Right atrium auricular region (tissue), 2 donors: ENCODE measurements at regions not wholly inside any gene's neighbourhood (a gene's known extent, or its start where the extent isn't known, plus 50 kb on each side); places are given as distances from the start of the nearest gene placed in this dataset.
"Not testable (repeated sequence)": the region's sequence is repeated elsewhere in the genome, so short reads cannot be mapped to it uniquely, and the experiment has no call there.

Source experiments
- DNase-seq: peaks from one replicate; pipeline ENCODE4 v3.0.0-alpha.2; 2019; ENCODE audit warnings: low spot score
- H3K27ac ChIP-seq, 2 donors: fragments of 200-600 bp; sonication (generic); 1 replicate in 1 of 2; 2 replicates in 1 of 2; pipeline ENCODE4 v1.5.1; 2016 to 2019
- H3K27me3 ChIP-seq, 2 donors: fragments of 200-600 bp; sonication (generic); one replicate each; pipeline versions ENCODE4 v1.5.1 to v1.6.0; 2017 to 2019
- H3K36me3 ChIP-seq: fragments of 200-600 bp; sonication (generic); one replicate; pipeline ENCODE4 v1.5.1; 2016
- H3K4me1 ChIP-seq, 2 donors: fragments of 200-600 bp; sonication (generic); one replicate each; pipeline versions ENCODE4 v1.5.1 to v1.6.0; 2017 to 2019
- H3K4me3 ChIP-seq, 2 donors: fragments of 200-600 bp; sonication (generic); 1 replicate in 1 of 2; 2 replicates in 1 of 2; pipeline ENCODE4 v1.5.1; 2017 to 2019; ENCODE audit warnings: mild to moderate bottlenecking in 1 of 2, moderate library complexity in 1 of 2
- H3K9me3 ChIP-seq, 2 donors: fragments of 200-600 bp; sonication (generic); one replicate each; pipeline ENCODE4 v1.5.1; 2019
- TF ChIP-seq, protein P1 (sequence below), 2 donors: fragments of 200-600 bp; sonication (generic); IDR thresholded peaks; one replicate each; pipeline ENCODE4 v1.5.1; 2019; ENCODE audit warnings: antibody characterized with exemption in 2 of 2

DNA sequence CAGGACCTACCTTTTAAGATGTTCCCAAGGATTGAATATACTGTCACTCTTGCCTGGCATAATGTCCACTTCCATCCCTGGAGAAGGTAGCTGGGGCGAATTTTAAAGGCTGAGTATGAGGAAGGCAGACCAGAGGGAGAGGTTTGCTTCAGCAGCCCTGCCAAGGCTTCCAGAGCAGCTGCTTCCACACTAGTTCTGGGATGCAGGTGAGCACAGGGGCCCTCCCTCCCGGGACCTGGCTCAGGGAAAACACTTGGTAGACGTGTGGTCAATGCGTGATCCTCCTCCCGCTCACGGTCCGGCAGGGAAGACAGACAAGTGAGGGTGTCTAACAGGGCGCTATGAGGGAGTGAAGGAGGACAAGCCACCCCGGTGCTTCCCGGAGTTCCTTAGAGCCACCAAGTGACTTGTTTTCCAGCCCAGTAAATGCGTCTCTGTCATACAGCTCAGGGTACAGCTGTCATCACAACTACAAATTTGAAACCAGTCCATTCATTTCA lies 327.6 kb downstream of the ARRDC4 start:
- no peak overlapping the region for H3K27ac ChIP-seq
- H3K27me3 ChIP-seq: no peaks in the 10 kb centered on the region
- H3K36me3 ChIP-seq: no peaks in the 10 kb centered on the region
- TF ChIP-seq, protein P1, sequence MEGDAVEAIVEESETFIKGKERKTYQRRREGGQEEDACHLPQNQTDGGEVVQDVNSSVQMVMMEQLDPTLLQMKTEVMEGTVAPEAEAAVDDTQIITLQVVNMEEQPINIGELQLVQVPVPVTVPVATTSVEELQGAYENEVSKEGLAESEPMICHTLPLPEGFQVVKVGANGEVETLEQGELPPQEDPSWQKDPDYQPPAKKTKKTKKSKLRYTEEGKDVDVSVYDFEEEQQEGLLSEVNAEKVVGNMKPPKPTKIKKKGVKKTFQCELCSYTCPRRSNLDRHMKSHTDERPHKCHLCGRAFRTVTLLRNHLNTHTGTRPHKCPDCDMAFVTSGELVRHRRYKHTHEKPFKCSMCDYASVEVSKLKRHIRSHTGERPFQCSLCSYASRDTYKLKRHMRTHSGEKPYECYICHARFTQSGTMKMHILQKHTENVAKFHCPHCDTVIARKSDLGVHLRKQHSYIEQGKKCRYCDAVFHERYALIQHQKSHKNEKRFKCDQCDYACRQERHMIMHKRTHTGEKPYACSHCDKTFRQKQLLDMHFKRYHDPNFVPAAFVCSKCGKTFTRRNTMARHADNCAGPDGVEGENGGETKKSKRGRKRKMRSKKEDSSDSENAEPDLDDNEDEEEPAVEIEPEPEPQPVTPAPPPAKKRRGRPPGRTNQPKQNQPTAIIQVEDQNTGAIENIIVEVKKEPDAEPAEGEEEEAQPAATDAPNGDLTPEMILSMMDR (IDR thresholded peaks at IDR 0.05): no peak
- no peak overlapping the region for H3K4me3 ChIP-seq
- DNase-seq: no peak
- peaks cover 0 to 6% of the 10 kb centered on the region in 2 donors for H3K4me1 ChIP-seq
- H3K9me3 ChIP-seq: no peaks in the 10 kb centered on the region

DNA sequence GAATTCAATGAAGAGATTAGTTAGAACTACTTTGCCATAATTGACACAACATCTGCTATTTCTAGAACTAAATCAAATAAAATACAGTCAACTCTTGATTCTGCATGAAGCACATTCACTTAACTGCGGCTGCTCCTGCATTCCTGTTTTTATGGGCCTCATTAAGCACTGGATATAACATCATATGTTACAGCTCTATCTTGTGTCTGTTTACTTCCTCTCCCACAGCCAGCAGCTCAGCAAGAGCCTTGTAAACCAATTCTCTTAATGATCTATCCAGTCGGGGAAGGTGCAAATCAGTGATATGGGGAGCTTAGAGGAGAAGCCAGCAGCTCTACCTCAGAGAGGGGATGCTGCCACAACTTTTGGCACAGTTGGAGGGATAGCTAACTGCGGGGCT lies 329.2 kb downstream of the ARRDC4 start:
- Histone ChIP-seq H3K4me1 (peaks cover 0 to 6% of the 10 kb centered on the region in 2 donors), H3K27me3 (no peaks in the 10 kb centered on the region), H3K36me3 (no peaks in the 10 kb centered on the region), H3K27ac (no peak overlapping the region), H3K9me3 (no peaks in the 10 kb centered on the region), H3K4me3 (no peak overlapping the region)
- no peak for DNase-seq
- TF ChIP-seq, protein P1 (IDR thresholded peaks at IDR 0.05): no peak

DNA sequence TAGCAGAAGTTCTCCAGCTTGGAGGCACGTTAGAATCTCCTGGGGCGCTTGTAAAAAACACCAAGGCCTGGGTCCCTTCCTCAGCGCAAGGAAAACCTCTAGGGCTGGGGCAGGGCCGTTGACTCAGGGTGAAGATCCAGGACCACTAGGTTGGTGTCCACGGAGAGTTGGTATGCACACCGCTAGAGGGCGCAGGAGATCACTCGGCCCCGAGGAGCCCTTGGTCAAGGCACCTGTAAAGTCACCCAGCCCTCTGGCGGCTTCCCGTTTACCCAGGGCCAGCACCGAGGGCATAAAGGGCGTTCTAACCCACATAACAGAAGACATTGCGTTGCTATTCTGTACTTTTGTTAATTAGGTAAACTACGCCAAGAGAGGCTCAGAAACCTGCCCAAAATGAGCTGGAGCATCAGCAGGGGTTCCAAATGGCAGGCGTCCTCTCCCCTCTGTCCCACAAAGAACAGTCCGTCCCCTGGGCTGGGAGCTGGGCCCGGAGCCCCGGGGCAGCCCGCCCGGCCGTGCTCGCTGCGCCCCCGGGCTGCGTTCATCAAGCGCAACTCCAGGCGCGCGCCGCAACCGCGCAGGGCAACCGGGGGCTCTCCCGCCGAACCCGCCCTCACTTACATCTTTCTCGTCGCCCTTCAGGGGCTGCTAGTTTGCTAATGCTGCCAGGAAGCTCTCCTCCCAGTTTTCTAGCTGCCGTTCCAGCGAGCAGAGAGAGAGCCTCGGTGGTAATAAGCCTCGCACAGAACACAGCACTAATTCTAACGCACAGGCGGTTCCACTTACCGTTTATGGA lies 332.1 kb downstream of the ARRDC4 start:
- Histone ChIP-seq H3K27me3 (no peaks in the 10 kb centered on the region), H3K36me3 (no peaks in the 10 kb centered on the region), H3K4me3 (peak overlapping the region in 1 of 2 donors; percentile 12), H3K9me3 (no peaks in the 10 kb centered on the region), H3K27ac (no peak overlapping the region), H3K4me1 (peaks cover 0 to 6% of the 10 kb centered on the region in 2 donors)
- DNase-seq: no peak
- TF ChIP-seq, protein P1 (IDR thresholded peaks at IDR 0.05): peak; percentile 23 to 67

DNA sequence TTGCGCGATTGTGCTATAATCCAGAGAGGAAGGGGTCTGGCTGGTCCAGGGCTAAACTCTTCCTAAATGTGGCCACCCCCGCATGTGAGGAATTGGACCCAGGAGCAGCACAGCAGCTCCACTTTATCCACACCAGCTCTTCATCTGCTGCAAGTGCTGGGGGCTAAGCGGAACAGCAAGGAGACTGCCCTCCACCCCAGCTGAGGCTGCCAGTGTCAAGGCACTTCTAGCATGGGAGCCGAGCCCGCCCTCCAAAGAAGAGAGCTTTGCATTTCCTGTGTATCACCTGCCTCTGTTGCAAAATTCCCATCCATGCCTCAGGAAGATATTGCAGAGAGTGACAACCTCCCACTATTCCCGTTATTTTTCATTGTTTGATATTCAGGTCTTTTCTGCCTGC lies 333.6 kb downstream of the ARRDC4 start:
- no peaks in the 10 kb centered on the region for H3K27me3 ChIP-seq
- TF ChIP-seq, protein P1 (IDR thresholded peaks at IDR 0.05): no peak

DNA sequence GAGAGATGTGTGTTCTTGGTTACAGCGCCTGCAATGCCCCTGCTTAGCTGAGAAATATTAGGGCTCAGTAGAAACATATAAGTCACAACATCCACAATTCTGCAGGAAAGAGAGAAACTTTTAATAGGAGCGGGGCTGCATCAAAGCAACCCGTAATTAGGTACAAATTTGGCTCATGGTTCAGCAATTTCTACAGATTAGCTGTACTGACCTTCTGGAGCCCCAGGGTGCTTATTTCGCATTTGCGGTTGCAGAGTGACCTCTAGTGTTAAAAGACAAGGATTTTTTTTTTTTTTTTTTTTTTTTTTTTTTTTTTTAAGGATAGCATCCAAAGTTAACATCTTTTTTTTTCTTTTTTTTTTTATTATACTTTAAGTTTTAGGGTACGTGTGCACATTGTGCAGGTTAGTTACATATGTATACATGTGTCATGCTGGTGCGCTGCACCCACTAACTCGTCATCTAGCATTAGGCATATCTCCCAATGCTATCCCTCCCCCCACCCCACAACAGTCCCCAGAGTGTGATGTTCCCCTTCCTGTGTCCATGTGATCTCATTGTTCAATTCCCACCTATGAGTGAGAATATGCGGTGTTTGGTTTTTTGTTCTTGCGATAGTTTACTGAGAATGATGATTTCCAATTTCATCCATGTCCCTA lies 334.7 kb downstream of the ARRDC4 start:
- H3K27ac ChIP-seq, H3K4me1 ChIP-seq, H3K9me3 ChIP-seq, H3K36me3 ChIP-seq, H3K27me3 ChIP-seq, H3K4me3 ChIP-seq, DNase-seq: not testable (repeated sequence)
- TF ChIP-seq, protein P1 (IDR thresholded peaks at IDR 0.05): peak in 1 of 2 donors; percentile 43

More for the DNA sequence above, 333.6 kb downstream of the ARRDC4 start:
- Histone ChIP-seq H3K9me3 (no peaks in the 10 kb centered on the region), H3K27ac (no peak overlapping the region), H3K4me1 (peaks cover 0 to 6% of the 10 kb centered on the region in 2 donors), H3K36me3 (no peaks in the 10 kb centered on the region), H3K4me3 (no peak overlapping the region)
- DNase-seq: no peak
